Loucy (cell line): ENCODE measurements at regions not wholly inside any gene's neighbourhood (a gene's known extent, or its start where the extent isn't known, plus 50 kb on each side); places are given as distances from the start of the nearest gene placed in this dataset.

Experiments
- H2AFZ ChIP-seq: fragments of 200-600 bp; sonication (generic); 2 replicates; pipeline ENCODE4 v1.6.0; 2016; ENCODE audit warnings: antibody characterized with exemption, mild to moderate bottlenecking, low read length, moderate library complexity
- H3F3A ChIP-seq: fragments of 200-600 bp; 2 replicates; pipeline ENCODE4 v1.6.0; 2016; ENCODE audit warnings: antibody characterized with exemption, low read depth, mild to moderate bottlenecking
- H3K27me3 ChIP-seq: fragments of 200-600 bp; sonication (generic); 2 replicates; pipeline ENCODE4 v1.6.1; 2014; ENCODE audit warnings: low read length, mild to moderate bottlenecking; ENCODE audit not compliant: insufficient read depth, poor library complexity, severe bottlenecking
- H3K36me3 ChIP-seq: fragments of 200-600 bp; sonication (generic); 2 replicates; pipeline ENCODE4 v1.6.1; 2016; ENCODE audit warnings: low read length; ENCODE audit not compliant: insufficient read depth
- H3K4me1 ChIP-seq: fragments of 200-600 bp; sonication (generic); 2 replicates; pipeline ENCODE4 v1.5.1; 2014; ENCODE audit warnings: low read length, mild to moderate bottlenecking; ENCODE audit not compliant: insufficient read depth, poor library complexity, severe bottlenecking
- H3K4me2 ChIP-seq: fragments of 200-600 bp; sonication (generic); 2 replicates; pipeline ENCODE4 v1.6.0; 2014; ENCODE audit warnings: antibody characterized with exemption, low read length, low read depth, mild to moderate bottlenecking; ENCODE audit not compliant: poor library complexity, severe bottlenecking
- H3K4me3 ChIP-seq: fragments of 200-600 bp; sonication (generic); 2 replicates; pipeline ENCODE4 v1.5.1; 2014; ENCODE audit warnings: low read length, mild to moderate bottlenecking, mixed read lengths; ENCODE audit not compliant: poor library complexity, severe bottlenecking
- H3K79me2 ChIP-seq: fragments of 200-600 bp; sonication (generic); 2 replicates; pipeline ENCODE4 v1.6.1; 2014; ENCODE audit warnings: low read length; ENCODE audit not compliant: insufficient read depth
- H3K9ac ChIP-seq: fragments of 200-600 bp; sonication (generic); 2 replicates; pipeline ENCODE4 v1.6.0; 2014; ENCODE audit warnings: mild to moderate bottlenecking, low read depth, low read length, moderate library complexity; ENCODE audit not compliant: poor library complexity, severe bottlenecking
- H3K9me2 ChIP-seq: fragments of 200-600 bp; sonication (generic); replicated peaks from 2 replicates; pipeline ENCODE4 v1.6.1; 2016; ENCODE audit warnings: low read depth, low read length, mixed read lengths
- H3K9me3 ChIP-seq: fragments of 200-600 bp; sonication (generic); 2 replicates; pipeline ENCODE4 v1.6.1; 2014; ENCODE audit warnings: mild to moderate bottlenecking, antibody characterized with exemption, low read length, low read depth; ENCODE audit not compliant: insufficient read depth
- H4K20me1 ChIP-seq: fragments of 200-600 bp; sonication (generic); 2 replicates; pipeline ENCODE4 v1.6.0; 2014; ENCODE audit warnings: antibody characterized with exemption, low read length, mild to moderate bottlenecking; ENCODE audit not compliant: insufficient read depth, poor library complexity, severe bottlenecking
- EZH2phosphoT487 ChIP-seq: fragments of 200-600 bp; IDR thresholded peaks from 2 replicates; pipeline ENCODE4 v1.6.1; 2018; ENCODE audit warnings: antibody characterized with exemption, mild to moderate bottlenecking, moderate library complexity, borderline replicate concordance
- TF ChIP-seq, protein P1 (sequence below): fragments of 200-600 bp; sonication (generic); conservative IDR thresholded peaks from 2 replicates; pipeline ENCODE4 v1.5.1; 2014; ENCODE audit warnings: mild to moderate bottlenecking, antibody characterized with exemption, low read length

DNA sequence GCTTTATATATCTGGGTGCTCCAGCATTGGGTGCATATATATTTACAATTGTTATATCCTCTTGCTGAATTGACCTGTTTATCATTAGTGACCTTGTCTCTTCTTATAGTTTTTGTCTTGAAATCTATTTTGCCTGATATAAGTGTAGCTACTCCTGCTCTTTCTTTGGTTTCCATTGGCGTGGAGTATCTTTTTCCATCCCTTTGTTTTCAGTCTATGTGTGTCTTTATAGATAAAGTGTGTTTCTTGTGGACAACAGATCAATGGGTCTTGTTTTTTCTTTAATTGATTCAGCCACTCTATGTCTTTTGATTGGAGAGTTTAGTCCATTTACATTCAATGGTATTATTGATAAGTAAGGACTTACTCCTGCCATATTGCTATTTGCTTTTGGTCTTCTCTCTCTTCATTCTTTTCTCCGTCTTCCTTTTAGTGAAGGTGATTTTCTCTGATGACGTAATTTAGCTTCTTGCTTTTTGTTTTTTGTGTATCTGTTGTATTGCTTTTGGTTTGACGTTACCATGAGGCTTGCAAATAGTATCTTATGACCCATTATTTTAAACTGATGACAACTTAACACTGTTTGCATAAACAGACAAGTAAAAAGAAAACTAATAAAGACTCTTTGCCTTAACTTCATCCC lies 347.6 kb downstream of the TMEM121 start:
- no peaks in the 10 kb centered on the region for H3F3A ChIP-seq
- H3K9me3 ChIP-seq: no peaks in the 10 kb centered on the region
- no peak overlapping the region for H3K9ac ChIP-seq
- TF ChIP-seq EZH2phosphoT487: no peak
- TF ChIP-seq, protein P1, sequence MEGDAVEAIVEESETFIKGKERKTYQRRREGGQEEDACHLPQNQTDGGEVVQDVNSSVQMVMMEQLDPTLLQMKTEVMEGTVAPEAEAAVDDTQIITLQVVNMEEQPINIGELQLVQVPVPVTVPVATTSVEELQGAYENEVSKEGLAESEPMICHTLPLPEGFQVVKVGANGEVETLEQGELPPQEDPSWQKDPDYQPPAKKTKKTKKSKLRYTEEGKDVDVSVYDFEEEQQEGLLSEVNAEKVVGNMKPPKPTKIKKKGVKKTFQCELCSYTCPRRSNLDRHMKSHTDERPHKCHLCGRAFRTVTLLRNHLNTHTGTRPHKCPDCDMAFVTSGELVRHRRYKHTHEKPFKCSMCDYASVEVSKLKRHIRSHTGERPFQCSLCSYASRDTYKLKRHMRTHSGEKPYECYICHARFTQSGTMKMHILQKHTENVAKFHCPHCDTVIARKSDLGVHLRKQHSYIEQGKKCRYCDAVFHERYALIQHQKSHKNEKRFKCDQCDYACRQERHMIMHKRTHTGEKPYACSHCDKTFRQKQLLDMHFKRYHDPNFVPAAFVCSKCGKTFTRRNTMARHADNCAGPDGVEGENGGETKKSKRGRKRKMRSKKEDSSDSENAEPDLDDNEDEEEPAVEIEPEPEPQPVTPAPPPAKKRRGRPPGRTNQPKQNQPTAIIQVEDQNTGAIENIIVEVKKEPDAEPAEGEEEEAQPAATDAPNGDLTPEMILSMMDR: no peak
- no peaks in the 10 kb centered on the region for H4K20me1 ChIP-seq
- H2AFZ ChIP-seq: no peak overlapping the region
- no peaks in the 10 kb centered on the region for H3K27me3 ChIP-seq
- H3K9me2 ChIP-seq: no peaks in the 10 kb centered on the region
- no peak overlapping the region for H3K4me3 ChIP-seq
- H3K79me2 ChIP-seq: 0 out of 2 replicates have a peak, but pooled peaks cover 7% of the 10 kb centered on the region
- no peak overlapping the region for H3K4me2 ChIP-seq
- H3K4me1 ChIP-seq: peaks cover 46% of the 10 kb centered on the region
- no peaks in the 10 kb centered on the region for H3K36me3 ChIP-seq

DNA sequence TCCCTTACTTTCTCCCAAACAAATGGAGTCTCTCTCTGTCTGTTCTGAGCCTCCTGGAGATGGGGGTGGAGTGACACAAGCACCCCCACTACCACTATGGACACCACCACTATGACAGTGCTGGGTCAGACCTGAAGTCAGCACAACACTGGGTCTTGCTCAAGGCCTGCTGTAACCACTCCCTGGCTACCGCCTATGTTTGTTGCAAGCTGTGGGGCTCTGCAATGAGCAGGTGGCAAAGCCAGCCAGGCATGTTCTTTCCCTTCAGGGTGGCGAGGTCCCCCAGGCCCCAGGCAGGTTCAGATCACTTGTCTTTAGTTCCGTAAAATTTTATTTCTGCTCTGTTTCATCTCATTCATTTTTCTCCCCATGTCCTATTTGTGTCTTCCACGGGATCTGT lies 349.8 kb downstream of the TMEM121 start:
- no peaks in the 10 kb centered on the region for H4K20me1 ChIP-seq
- no peaks in the 10 kb centered on the region for H3K9me3 ChIP-seq
- peaks cover 54% of the 10 kb centered on the region for H3K4me1 ChIP-seq

DNA sequence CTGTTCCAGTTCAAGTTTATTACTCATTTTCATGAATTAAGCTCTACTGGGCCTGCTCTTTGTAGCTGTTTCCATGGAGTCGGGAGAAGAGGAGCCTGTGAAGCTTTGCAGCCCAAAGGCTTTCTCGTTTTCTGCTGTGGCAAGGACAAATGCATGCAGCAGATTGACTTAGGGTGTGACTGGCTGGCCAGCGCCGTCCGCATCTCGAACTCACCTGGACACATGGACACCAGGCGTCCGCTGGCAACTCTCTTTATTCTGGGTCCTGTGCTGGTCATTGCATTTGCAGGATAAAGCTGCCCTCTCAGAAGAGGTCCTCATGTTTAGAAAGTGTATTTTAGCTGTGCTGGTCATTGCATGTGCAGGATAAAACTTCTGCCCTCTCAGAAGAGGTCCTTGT lies 350.4 kb downstream of the TMEM121 start:
- Histone ChIP-seq H3K79me2 (peaks cover 30% of the 10 kb centered on the region), H3K9me2 (no peaks in the 10 kb centered on the region), H2AFZ (no peak overlapping the region), H3K9me3 (no peaks in the 10 kb centered on the region), H3K9ac (peak overlapping the region; percentile 84), H3F3A (no peaks in the 10 kb centered on the region), H3K4me3 (no peak overlapping the region), H3K27me3 (no peaks in the 10 kb centered on the region), H4K20me1 (no peaks in the 10 kb centered on the region), H3K36me3 (no peaks in the 10 kb centered on the region), H3K4me1 (peaks cover 61% of the 10 kb centered on the region), H3K4me2 (no peak overlapping the region)
- TF ChIP-seq EZH2phosphoT487: no peak
- TF ChIP-seq, protein P1: no peak

More for the DNA sequence above, 349.8 kb downstream of the TMEM121 start:
- no peak overlapping the region for H3K4me2 ChIP-seq
- H3K27me3 ChIP-seq: no peaks in the 10 kb centered on the region
- H3K9ac ChIP-seq: no peak overlapping the region
- no peaks in the 10 kb centered on the region for H3K9me2 ChIP-seq
- peaks cover 23% of the 10 kb centered on the region for H3K79me2 ChIP-seq
- H3F3A ChIP-seq: no peaks in the 10 kb centered on the region
- H2AFZ ChIP-seq: no peak overlapping the region
- H3K4me3 ChIP-seq: no peak overlapping the region
- TF ChIP-seq EZH2phosphoT487: no peak
- TF ChIP-seq, protein P1: no peak
- no peaks in the 10 kb centered on the region for H3K36me3 ChIP-seq
